NCI-H748 treated with DMSO at 0.1 percent for 48 hours (cell line): ENCODE measurements at regions not wholly inside any gene's neighbourhood (a gene's known extent, or its start where the extent isn't known, plus 50 kb on each side); places are given as distances from the start of the nearest gene placed in this dataset.
"Not testable (repeated sequence)": the region's sequence is repeated elsewhere in the genome, so short reads cannot be mapped to it uniquely, and the experiment has no call there.

Experiments used
- DNase-seq: peaks from one replicate; lab custom pipeline; 2025; lab: John Stamatoyannopoulos, UW

- not testable (repeated sequence) for DNase-seq
These were observed 192.0 kb upstream of the MEIS1 start for GRCh38 chr2:66242888-66243287.

DNA sequence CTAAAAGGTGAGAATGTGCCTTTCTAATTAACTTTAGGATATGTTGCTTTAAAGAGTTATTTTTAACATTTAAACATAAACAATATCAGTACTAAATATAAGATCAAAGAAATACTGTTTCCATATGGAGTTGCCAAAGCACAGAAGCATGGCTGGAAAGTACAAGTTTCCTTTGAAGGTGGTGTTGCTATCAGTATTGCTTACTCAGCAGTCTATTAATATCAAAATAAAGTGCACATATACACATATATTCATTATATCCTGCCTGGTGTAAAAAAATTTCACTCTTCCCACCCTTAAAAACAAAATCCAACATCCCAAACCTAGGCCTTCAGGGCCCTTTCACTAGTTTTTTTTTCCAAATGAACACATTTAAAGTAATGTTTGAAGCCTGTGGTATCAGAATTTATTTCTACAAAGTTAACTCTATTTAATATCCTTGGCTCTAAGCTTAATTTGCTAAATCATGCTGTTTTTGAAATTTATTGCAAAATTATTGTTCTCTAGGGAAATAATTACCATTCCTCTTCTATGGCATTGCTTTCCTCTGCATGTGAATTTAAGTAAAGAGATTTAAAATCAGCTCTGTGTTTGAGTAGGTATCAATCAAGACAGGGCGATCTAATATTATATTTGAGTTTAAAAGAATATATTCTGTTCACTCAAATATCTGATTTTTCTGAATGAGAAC lies 192.7 kb upstream of the MEIS1 start:
- no peak for DNase-seq

- no peak for DNase-seq
These were observed 194.6 kb upstream of the MEIS1 start for GRCh38 chr2:66240286-66240685.

DNA sequence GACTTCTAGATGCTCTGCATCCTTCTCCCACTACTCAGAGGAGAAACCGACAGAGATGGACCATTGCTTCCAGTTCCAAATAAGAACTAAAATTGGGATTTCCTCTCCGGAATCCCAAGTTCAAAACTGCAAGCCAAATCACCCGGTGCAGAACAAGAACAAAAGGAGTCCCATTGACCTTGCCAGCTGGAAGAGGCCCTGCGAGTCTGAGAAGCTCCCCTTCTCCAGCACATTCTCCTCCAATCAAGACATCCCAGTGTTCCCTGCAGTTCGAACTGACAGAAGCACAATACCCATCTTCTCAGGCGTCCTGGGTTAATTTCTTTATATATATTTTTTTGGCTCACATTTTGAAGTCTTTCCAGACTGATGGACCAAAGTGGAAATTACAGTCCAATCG lies 195.3 kb upstream of the MEIS1 start:
- no peak for DNase-seq

DNA sequence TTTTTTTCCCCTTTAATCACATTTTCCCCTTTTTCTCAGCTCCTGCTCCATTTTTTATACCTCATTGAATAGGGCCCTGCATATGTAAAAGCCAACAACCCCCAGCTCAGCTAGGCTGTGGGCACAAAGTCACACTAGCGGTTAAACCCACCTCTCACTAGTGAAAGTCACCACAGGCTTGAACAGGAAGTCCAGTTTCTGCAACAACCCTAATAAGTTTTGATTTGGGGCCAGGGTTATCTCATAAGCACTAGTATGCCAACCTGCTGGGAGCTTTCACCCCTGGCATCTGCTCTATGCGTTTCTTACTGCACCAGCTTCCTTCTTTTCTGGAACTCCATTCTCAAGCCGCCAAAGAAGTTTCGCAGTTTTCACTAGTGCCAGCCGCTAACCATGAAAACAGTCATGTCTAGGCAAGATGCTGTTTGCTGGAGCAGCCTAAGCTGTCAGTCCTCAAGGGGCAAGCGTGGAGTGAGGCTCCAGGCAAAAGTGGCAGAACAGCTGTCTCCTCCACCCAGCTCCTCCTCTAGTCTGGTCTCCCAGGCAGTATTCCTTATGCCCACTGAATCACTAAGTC lies 197.0 kb upstream of the MEIS1 start:
- DNase-seq, result no peak

DNA sequence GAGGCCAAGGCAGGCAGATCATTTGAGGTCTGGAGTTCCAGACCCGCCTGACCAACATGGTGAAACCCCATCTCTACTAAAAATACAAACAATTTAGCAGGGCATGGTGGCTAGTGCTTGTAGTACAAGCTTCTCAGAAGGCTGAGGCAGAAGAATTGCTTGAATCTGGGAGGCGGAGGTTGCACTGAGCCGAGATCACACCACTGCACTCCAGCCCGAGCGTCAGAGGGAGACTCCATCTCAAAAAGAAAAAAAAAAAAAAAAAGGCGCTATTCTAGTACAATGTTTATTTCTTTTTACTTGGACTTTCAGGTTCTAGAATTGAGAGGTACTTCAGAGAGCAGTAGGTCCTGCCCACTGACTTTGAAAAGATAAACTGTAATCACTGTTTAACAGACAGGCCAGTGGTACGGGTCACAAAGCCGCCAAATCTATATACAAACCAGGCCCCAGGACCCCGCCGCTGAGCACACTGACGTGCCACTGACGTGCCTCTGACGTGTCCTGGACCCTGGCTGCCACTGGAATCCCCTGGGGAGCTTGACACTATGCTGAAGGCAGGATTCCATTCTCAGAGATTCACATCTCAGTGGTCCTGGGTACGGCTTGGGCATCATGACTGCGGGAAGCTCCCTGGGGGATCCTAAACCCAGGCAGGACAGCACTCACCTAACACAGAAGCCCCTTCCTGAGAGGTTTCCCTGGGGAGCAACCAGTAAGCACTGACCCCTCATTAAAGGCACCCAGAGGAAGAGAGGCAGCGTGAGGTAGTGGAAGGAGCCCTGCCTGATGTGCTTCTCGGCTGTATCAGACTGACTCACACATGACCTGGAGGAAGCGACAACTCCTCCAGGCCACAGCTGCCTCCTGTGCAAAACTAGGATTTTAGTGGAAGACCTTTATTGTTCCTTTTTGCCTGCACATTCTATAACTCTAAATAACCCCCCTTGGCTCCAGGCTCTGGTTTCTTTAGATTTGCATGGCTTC lies 197.8 kb upstream of the MEIS1 start:
- no peak for DNase-seq

- DNase-seq, result no peak
These were observed 198.7 kb upstream of the MEIS1 start for GRCh38 chr2:66236067-66236685.

DNA sequence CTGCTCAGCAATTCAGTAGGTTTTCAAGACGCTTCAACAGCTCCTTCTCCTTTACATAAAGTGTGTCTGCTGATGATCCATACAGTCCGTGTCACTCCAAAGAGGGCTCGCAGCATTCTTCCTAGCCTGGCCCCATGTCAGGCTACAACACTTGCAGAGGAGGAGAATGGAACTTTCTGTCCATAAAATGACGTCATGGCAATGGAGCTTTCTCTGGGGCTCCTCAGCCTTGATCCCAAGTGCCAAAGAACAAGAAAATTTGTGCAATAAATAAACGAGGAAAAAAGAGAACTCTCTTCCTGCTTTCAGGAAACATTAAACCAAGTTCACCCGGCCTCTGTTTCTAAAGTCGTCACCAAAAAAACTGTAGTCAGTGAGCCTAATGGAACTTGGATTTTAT lies 199.5 kb upstream of the MEIS1 start:
- DNase-seq, result no peak

- DNase-seq, result no peak
These were observed 200.9 kb upstream of the MEIS1 start for GRCh38 chr2:66233981-66234380.

DNA sequence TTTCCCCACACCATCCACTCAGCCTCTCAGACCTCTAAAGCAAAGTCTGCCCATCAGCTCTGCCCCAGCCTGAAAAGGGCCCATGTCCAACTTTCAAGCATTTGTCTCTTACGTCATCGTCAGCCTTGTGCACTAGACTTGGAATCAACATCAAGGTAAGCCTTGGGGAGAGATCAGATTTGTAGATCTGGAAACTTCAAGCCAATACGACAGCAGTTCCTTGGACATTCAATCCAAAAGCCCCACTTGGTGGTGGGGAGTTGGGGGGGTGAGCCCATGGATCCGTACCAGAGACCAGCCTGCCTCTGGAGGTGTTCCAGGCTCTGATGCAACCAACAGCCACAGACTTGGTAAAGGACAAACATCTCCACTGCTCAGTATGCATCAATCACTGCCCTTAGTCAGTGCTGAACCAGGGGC lies 206.8 kb upstream of the MEIS1 start:
- no peak for DNase-seq

GRCh38 chr2:66217039-66217585 lies 217.8 kb upstream of the MEIS1 start:
- no peak for DNase-seq

DNA sequence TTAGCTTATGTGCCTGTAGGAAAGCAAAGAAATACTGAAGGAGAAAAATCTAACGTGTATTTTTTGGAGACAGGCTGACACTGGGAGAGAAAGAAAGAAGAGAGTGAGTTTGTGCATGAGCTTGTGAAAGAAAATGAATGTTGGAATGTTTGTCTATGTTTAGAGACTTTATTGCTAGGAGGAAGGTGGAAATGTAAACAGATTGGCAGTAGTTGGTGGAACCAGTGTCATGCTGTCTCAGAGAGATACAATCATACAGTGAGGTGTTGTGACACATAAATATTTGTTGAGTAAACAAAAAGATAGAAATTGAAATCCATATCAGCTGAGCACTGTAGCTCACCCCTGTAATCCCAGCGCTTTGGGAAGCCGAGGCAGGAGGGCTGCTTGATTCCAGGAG lies 222.2 kb upstream of the MEIS1 start:
- DNase-seq, result no peak

- peak; percentile 15 for DNase-seq
These were observed 232.3 kb upstream of the MEIS1 start for GRCh38 chr2:66202586-66202985.

DNA sequence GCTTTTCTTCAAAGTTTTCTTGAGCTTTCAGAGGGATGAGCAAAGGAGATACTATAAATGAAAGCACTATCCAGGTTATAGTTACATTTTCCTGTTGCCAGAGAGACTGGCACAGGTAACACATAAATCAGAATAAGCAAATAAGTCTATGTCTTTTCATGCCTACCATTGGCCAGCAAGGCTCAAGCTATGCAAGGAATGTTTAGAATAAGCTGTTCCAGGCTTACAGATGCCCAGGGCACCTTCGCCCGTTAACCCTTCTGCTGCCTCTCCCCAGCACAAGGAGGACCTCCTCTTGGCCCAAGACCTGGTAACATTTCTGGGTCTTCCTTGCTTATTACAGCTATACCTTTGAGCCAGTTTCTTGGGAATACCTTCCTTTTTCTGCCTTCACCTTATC lies 233.7 kb upstream of the MEIS1 start:
- DNase-seq, result no peak

- peak; percentile 46 for DNase-seq
These were observed 236.1 kb upstream of the MEIS1 start for GRCh38 chr2:66198873-66199272.

GRCh38 chr2:66192888-66193287 lies 242.0 kb upstream of the MEIS1 start:
- DNase-seq, result no peak

GRCh38 chr2:66191311-66191710 lies 243.6 kb upstream of the MEIS1 start:
- no peak for DNase-seq

DNA sequence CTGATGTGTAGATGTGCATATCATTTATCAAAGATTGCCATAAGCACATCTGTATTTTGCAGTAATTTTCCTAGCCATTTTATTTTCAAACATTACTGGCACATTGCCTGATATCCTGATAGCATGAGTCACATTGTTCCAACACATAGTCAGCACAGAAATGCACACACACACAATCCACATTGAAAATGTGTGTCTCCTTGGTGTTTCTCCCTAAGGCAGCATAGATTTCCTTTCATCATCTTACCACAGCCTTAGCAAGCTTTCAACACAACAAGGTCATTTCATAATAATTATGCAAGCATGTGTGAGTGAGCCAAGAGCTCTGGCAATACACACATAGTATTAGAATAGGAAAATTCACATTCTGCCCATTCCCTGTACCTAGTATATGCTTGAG lies 245.4 kb upstream of the MEIS1 start:
- no peak for DNase-seq

GRCh38 chr2:66186537-66186936 lies 248.4 kb upstream of the MEIS1 start:
- DNase-seq, result no peak

DNA sequence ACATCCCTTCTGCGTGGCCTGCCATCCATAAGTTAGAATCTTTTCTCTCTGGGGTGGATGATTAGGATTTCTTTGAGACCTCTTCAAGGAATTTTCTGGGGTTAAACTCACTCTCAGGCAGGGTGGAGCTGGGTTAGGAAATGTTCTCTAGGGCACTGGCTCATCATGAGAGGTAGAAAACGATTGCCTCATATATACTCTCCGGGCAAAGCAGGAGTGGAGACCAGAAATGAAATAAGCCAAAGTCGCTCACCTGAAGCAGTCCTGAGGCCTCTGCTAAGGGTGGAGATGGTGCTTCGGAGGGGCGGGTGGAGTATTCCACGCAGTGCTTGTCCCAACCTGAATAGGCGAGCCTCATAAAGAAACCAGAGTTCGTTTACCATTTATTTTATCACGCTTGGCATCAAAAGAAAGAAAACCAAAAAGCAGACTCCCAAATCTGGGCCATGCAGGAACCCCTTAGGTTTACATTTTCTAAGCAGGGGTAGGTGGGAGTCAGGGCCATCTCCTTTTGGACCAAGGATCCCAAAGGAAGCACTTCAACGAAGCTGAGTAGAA lies 249.3 kb upstream of the MEIS1 start:
- no peak for DNase-seq

- not testable (repeated sequence) for DNase-seq
These were observed 257.7 kb upstream of the MEIS1 start for GRCh38 chr2:66177128-66177796.
